B cell (primary cell): ENCODE measurements at regions not wholly inside any gene's neighbourhood (a gene's known extent, or its start where the extent isn't known, plus 50 kb on each side); places are given as distances from the start of the nearest gene placed in this dataset.

Source experiments
- ATAC-seq: fragments of 200-7000 bp; cut with Tn5 transposase; one replicate; pipeline ENCODE4 v1.10.0; 2021; ENCODE audit warnings: low read depth, mild to moderate bottlenecking, moderate number of reproducible peaks, moderate library complexity
- CTCF ChIA-PET: fragments of 350-600 bp; sonication (Branson Sonifier 250); formaldehyde crosslinking; loops from one replicate; lab custom pipeline; 2021; ENCODE audit warnings: antibody characterized with exemption, inconsistent platforms; lab: Charles Lee
- POLR2A ChIA-PET: fragments of 350-600 bp; sonication (Branson Sonifier 250); formaldehyde crosslinking; loops from one replicate; lab custom pipeline; 2021; ENCODE audit warnings: antibody characterized with exemption; lab: Charles Lee
- DNase-seq: peaks from one replicate; pipeline ENCODE4 v3.0.0; 2013
- H2AFZ ChIP-seq: 2 replicates; pipeline ENCODE4 v1.6.1; 2012; ENCODE audit warnings: mild to moderate bottlenecking, low read depth, low read length; ENCODE audit not compliant: insufficient read depth, poor library complexity, severe bottlenecking
- H3K27ac ChIP-seq, 2 donors: 1 replicate in 1 of 2; 2 replicates in 1 of 2; pipeline ENCODE4 v1.5.1; 2012 to 2013; ENCODE audit warnings: low read length in 2 of 2, mild to moderate bottlenecking in 2 of 2, moderate library complexity in 1 of 2
- H3K27me3 ChIP-seq, 4 experiments: fragments of 200-600 bp in 1 of 4; sonication (generic) in 1 of 4; replicated peaks in 1 of 4; 1 replicate in 2 of 4; 2 replicates in 2 of 4; pipeline versions ENCODE4 v1.6.1 to v1.7.0; 2013 to 2016; ENCODE audit warnings: low read length in 3 of 4, mild to moderate bottlenecking in 2 of 4, mixed read lengths in 1 of 4, moderate library complexity in 1 of 4; ENCODE audit not compliant: insufficient read depth in 4 of 4, control insufficient read depth in 3 of 4; ENCODE audit errors: control extremely low read depth in 1 of 4
- H3K36me3 ChIP-seq, 2 experiments: replicated peaks in 1 of 2; 1 replicate in 1 of 2; 2 replicates in 1 of 2; pipeline versions ENCODE4 v1.6.1 to v1.7.1; 2013; ENCODE audit warnings: low read length in 1 of 2; ENCODE audit not compliant: insufficient read depth in 2 of 2, control insufficient read depth in 1 of 2; ENCODE audit errors: control extremely low read depth in 1 of 2, extremely low read depth in 1 of 2
- H3K4me1 ChIP-seq, 2 donors: fragments of 200-600 bp in 1 of 2; sonication (generic) in 1 of 2; 1 replicate in 1 of 2; 2 replicates in 1 of 2; pipeline versions ENCODE4 v1.5.1 to v1.6.1; 2013 to 2017; ENCODE audit warnings: low read length in 2 of 2; ENCODE audit not compliant: control insufficient read depth in 2 of 2, insufficient read depth in 2 of 2
- H3K4me2 ChIP-seq: replicated peaks from 2 replicates; pipeline ENCODE3; 2012; ENCODE audit warnings: mild to moderate bottlenecking, low read depth, low read length; ENCODE audit not compliant: poor library complexity, severe bottlenecking
- H3K4me3 ChIP-seq, 5 experiments: fragments of 200-600 bp in 1 of 5; sonication (generic) in 1 of 5; 1 replicate in 3 of 5; 2 replicates in 2 of 5; pipeline versions ENCODE4 v1.5.1 to v1.7.0; 2011 to 2016; ENCODE audit warnings: low read length in 4 of 5, mild to moderate bottlenecking in 4 of 5, low read depth in 2 of 5, control low read depth in 1 of 5, moderate library complexity in 1 of 5; ENCODE audit not compliant: insufficient read depth in 1 of 5; ENCODE audit errors: control extremely low read depth in 1 of 5, extremely low read depth in 1 of 5
- H3K79me2 ChIP-seq: fragments of 200-600 bp; sonication (generic); one replicate; pipeline ENCODE4 v1.6.0; 2016; ENCODE audit warnings: low read length; ENCODE audit not compliant: control insufficient read depth, insufficient read depth
- H3K9ac ChIP-seq: fragments of 200-600 bp; sonication (generic); 2 replicates; pipeline ENCODE4 v1.6.1; 2017; ENCODE audit warnings: mild to moderate bottlenecking, low read length, moderate library complexity
- H3K9me3 ChIP-seq, 3 donors: one replicate each; pipeline versions ENCODE4 v1.6.1 to v1.7.1; 2013; ENCODE audit warnings: low read length in 2 of 3; ENCODE audit not compliant: control insufficient read depth in 2 of 3, insufficient read depth in 1 of 3; ENCODE audit errors: control extremely low read depth in 1 of 3
- H4K20me1 ChIP-seq: 2 replicates; pipeline ENCODE4 v1.6.0; 2012; ENCODE audit warnings: mild to moderate bottlenecking, low read length; ENCODE audit not compliant: insufficient read depth, control insufficient read depth, poor library complexity, severe bottlenecking
- H3K27ac Mint-ChIP-seq: one replicate; pipeline ENCODE4 v1.8.0; 2021; ENCODE audit warnings: mixed read lengths
- H3K27me3 Mint-ChIP-seq: one replicate; pipeline ENCODE4 v1.8.0; 2021; ENCODE audit warnings: mixed read lengths
- H3K4me1 Mint-ChIP-seq: one replicate; pipeline ENCODE4 v1.8.0; 2021; ENCODE audit warnings: mixed read lengths
- H3K4me3 Mint-ChIP-seq: one replicate; pipeline ENCODE4 v1.8.0; 2021; ENCODE audit warnings: mixed read lengths
- H3K9me3 Mint-ChIP-seq: one replicate; pipeline ENCODE4 v1.8.0; 2022; ENCODE audit warnings: mixed read lengths; ENCODE audit not compliant: insufficient read depth
- CTCF ChIP-seq: fragments of 200-600 bp; IDR thresholded peaks from one replicate; pipeline ENCODE4 v1.8.0; 2022; ENCODE audit warnings: antibody characterized with exemption, mild to moderate bottlenecking
- EZH2 ChIP-seq: IDR thresholded peaks from 2 replicates; pipeline ENCODE4 v1.6.1; 2012; ENCODE audit warnings: borderline replicate concordance, low read depth, mild to moderate bottlenecking, moderate library complexity, low read length; ENCODE audit not compliant: insufficient read depth, poor library complexity, severe bottlenecking
- WGBS: methylation state at CpG from one replicate; pipeline ENCODE4 v1.1.5; 2013; ENCODE audit warnings: missing lambda C conversion rate; ENCODE audit not compliant: insufficient coverage; 5-methylcytosine and 5-hydroxymethylcytosine counted together
- intact Hi-C: fragments of 100-400 bp; cut with micrococcal nuclease; formaldehyde crosslinking; loops from one replicate; pipeline ENCODE4 v1.10.0; 2022

- Histone ChIP-seq H3K79me2 (no peaks in the 10 kb centered on the region), H4K20me1 (no peaks in the 10 kb centered on the region), H3K27ac (no peak overlapping the region), H3K9me3 (no peaks in the 10 kb centered on the region), H3K4me3 (no peak overlapping the region), H2AFZ (no peak overlapping the region), H3K4me1 (no peaks in the 10 kb centered on the region), H3K4me2 (no peak overlapping the region), H3K9ac (no peak overlapping the region), H3K27me3 (no peaks in the 10 kb centered on the region), H3K36me3 (no peaks in the 10 kb centered on the region)
- H3K4me3 Mint-ChIP-seq, result no peak overlapping the region
- DNase-seq (no peak), ATAC-seq (no peak)
- intact Hi-C loops, result no loop called here
- H3K9me3 Mint-ChIP-seq, result no peaks in the 10 kb centered on the region
- no peak overlapping the region for H3K27ac Mint-ChIP-seq
- ChIA-PET POLR2A (no interaction called here), CTCF (no interaction called here)
- H3K4me1 Mint-ChIP-seq, result no peaks in the 10 kb centered on the region
- no peak for TF ChIP-seq EZH2
- no peak for TF ChIP-seq CTCF
- no peaks in the 10 kb centered on the region for H3K27me3 Mint-ChIP-seq
Measured at GRCh38 chrY:17330733-17331132, 549.3 kb downstream of the CDY2B start.

DNA sequence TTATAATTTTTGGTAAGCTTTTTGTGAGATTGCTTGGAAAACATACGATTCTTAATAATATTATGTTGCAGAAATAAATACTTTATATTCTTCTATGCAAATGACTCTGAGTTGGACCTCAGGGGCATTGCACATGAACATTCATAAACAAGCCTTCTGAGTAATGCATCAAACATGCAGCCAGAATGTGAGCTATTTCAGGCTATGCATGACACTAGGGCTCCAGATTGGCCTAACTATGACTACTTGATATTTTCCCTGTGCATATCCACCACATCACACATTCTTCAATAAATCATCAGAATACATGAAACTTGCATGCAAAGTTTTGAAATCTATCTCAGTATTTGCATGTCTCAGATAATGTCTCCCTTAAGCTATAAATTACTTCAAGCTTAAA, 560.1 kb downstream of the CDY2B start:
- Histone ChIP-seq H3K27me3 (no peaks in the 10 kb centered on the region), H3K27ac (no peak overlapping the region), H3K9ac (no peak overlapping the region), H3K4me1 (no peaks in the 10 kb centered on the region), H2AFZ (no peak overlapping the region), H3K9me3 (no peaks in the 10 kb centered on the region), H4K20me1 (no peaks in the 10 kb centered on the region), H3K36me3 (no peaks in the 10 kb centered on the region), H3K4me3 (no peak overlapping the region), H3K4me2 (no peak overlapping the region), H3K79me2 (no peaks in the 10 kb centered on the region)
- intact Hi-C loops, result no loop called here
- ATAC-seq (no peak), DNase-seq (no peak)
- H3K4me3 Mint-ChIP-seq, result no peak overlapping the region
- no peaks in the 10 kb centered on the region for H3K9me3 Mint-ChIP-seq
- POLR2A ChIA-PET, result no interaction called here
- WGBS, result no CpG with 5 or more reads among the region's 1 CpG
- no peaks in the 10 kb centered on the region for H3K4me1 Mint-ChIP-seq
- CTCF ChIA-PET, result no interaction called here
- TF ChIP-seq EZH2, result no peak
- no peak for TF ChIP-seq CTCF
- H3K27me3 Mint-ChIP-seq, result no peaks in the 10 kb centered on the region
- no peak overlapping the region for H3K27ac Mint-ChIP-seq
